H1 (cell line): ENCODE measurements at regions not wholly inside any gene's neighbourhood (a gene's known extent, or its start where the extent isn't known, plus 50 kb on each side); places are given as distances from the start of the nearest gene placed in this dataset.

ENCODE experiments used
- FOSL1 ChIP-seq: IDR thresholded peaks from 2 replicates; pipeline ENCODE4 v1.6.1; 2011; ENCODE audit warnings: mild to moderate bottlenecking, low read depth, low read length, moderate library complexity; ENCODE audit not compliant: insufficient read depth
- RAD21 ChIP-seq, 2 experiments: IDR thresholded peaks in 1 of 2; conservative IDR thresholded peaks in 1 of 2; 2 replicates each; pipeline ENCODE4 v1.6.1; 2011; ENCODE audit warnings: low read depth in 2 of 2, low read length in 2 of 2, improper control_type of control experiment in 1 of 2, inconsistent platforms in 1 of 2, mild to moderate bottlenecking in 1 of 2, moderate library complexity in 1 of 2

DNA sequence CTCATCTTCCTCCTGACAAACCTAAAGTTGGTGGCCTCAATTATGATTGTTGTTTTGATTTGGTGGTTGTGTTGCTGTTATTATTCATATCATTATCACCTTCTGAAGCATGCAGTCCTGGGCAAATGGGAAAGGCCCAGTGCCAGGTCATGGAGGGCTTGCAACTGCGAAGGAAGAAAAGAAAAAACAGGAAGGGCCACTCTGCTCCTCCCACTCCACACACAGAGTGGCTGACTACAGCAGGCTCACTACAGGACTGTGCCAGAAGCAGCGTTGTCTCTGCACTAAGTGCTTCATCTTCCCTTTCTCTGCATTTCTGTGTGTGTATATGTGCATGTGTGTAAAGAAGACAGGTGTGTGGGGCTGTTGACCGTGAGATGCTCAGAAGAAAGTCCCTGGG lies 231.9 kb downstream of the ANKRD30B start:
- TF ChIP-seq RAD21 (IDR thresholded peaks at IDR 0.05 in 1 of 2, conservative IDR thresholded peaks at IDR 0.05 in 1 of 2; ENCODE audit: low read depth in 2 of 2, low read length in 2 of 2) (no peak), FOSL1 (no peak)
